ENCODE measurements at regions not wholly inside any gene's neighbourhood (a gene's known extent, or its start where the extent isn't known, plus 50 kb on each side); places are given as distances from the start of the nearest gene placed in this dataset.

DNA sequence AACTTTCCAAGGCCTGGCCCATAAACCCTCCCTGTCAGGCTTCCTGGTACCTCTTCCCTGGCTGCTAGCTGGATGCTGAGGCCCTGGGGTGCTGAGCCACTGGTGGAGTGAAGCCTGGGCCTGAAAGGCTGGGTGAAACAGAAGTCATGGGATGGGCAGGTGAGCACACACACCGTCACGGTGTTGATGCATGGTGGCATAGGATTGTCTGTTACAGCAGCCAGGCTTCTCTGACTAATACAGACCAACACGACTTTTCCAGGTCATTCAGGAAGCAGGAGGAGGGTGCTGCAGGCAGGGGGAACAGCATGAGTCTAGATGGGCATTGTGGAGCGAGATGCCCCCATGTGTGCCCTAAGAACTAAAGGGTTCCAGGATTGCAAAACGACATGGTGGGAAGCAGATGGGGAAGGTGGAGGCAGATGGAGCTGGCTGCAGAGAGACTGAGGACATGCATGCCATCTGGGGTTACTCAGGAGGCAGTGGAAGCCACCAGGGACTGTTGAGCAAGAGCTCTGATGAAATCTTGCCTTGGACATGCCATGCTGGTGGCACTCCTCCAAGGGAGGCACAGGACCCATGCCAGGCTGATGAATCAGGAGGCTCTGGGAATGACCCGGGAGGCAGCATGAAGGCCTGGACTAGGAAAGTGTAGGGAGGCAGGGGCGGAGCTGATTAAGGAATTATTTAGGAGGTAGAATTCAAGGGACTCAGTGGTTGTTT, 480.9 kb downstream of the TSN start:
- DNase-seq (ENCODE audit: low read depth), result peak; percentile 2
- no peak overlapping the region for H3K4me3 ChIP-seq (ENCODE audit: low read depth, low read length)
- no peak for TF ChIP-seq CTCF (IDR thresholded peaks at IDR 0.05; ENCODE audit: control insufficient read depth, extremely low read depth, insufficient read depth)

DNA sequence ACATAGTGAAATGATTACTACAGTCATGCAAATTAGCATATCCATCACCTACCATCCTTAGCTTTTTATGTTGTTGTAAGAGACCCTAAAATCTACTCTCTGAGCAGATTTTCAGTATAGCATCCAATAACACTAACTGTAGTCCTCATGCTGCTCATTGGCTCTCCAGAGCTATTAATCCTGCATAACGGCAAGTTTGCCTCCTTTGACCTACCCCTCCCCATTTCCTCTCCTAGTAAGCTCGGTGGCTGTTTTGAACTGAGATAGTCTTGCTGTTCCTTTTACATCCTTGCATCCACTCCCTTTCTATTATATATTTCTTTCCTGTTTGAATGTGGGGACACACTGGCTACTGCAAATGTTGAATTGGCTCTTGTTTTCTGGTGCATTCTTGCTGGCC, 481.5 kb downstream of the TSN start:
- no peak overlapping the region for H3K4me3 ChIP-seq (ENCODE audit: low read depth, low read length)
- no peak for DNase-seq (ENCODE audit: low read depth)
- no peak for TF ChIP-seq CTCF (IDR thresholded peaks at IDR 0.05; ENCODE audit: control insufficient read depth, extremely low read depth, insufficient read depth)

GRCh38 chr2:122237450-122237849, 482.0 kb downstream of the TSN start:
- H3K4me3 ChIP-seq (ENCODE audit: low read depth, low read length), result no peak overlapping the region
- TF ChIP-seq CTCF (IDR thresholded peaks at IDR 0.05; ENCODE audit: control insufficient read depth, extremely low read depth, insufficient read depth), result no peak
- DNase-seq (ENCODE audit: low read depth), result no peak

- no peak overlapping the region for H3K4me3 ChIP-seq (ENCODE audit: low read depth, low read length)
- no peak for TF ChIP-seq CTCF (IDR thresholded peaks at IDR 0.05; ENCODE audit: control insufficient read depth, extremely low read depth, insufficient read depth)
- DNase-seq (ENCODE audit: low read depth), result no peak
Observed at GRCh38 chr2:122238006-122238559, 482.6 kb downstream of the TSN start.

GRCh38 chr2:122239440-122239839, 484.0 kb downstream of the TSN start:
- no peak for TF ChIP-seq CTCF (IDR thresholded peaks at IDR 0.05; ENCODE audit: control insufficient read depth, extremely low read depth, insufficient read depth)
- no peak overlapping the region for H3K4me3 ChIP-seq (ENCODE audit: low read depth, low read length)
- no peak for DNase-seq (ENCODE audit: low read depth)

GRCh38 chr2:122244598-122245229, 489.3 kb downstream of the TSN start:
- TF ChIP-seq CTCF (IDR thresholded peaks at IDR 0.05; ENCODE audit: control insufficient read depth, extremely low read depth, insufficient read depth), result no peak
- H3K4me3 ChIP-seq (ENCODE audit: low read depth, low read length), result no peak overlapping the region
- DNase-seq (ENCODE audit: low read depth), result no peak

Data from LNCaP clone FGC (cell line).